Mesenchymal stem cell (in vitro differentiated cells and primary cell): ENCODE measurements at regions not wholly inside any gene's neighbourhood (a gene's known extent, or its start where the extent isn't known, plus 50 kb on each side); places are given as distances from the start of the nearest gene placed in this dataset.

Source experiments
- DNase-seq: peaks from one replicate; pipeline ENCODE4 v3.0.0-alpha.2; 2013
- H2AFZ ChIP-seq: one replicate; pipeline ENCODE4 v1.6.1; 2013; ENCODE audit warnings: low read depth, mild to moderate bottlenecking, control low read depth, inconsistent platforms, low read length, moderate library complexity
- H2AK5ac ChIP-seq: 2 replicates; pipeline ENCODE4 v1.6.1; 2013; ENCODE audit warnings: low read length, moderate library complexity, mild to moderate bottlenecking, inconsistent platforms; ENCODE audit not compliant: severe bottlenecking
- H2BK120ac ChIP-seq: one replicate; pipeline ENCODE4 v1.6.1; 2013; ENCODE audit warnings: low read depth, mild to moderate bottlenecking, inconsistent platforms, low read length, moderate library complexity
- H2BK12ac ChIP-seq, 2 experiments: one replicate each; pipeline ENCODE4 v1.6.1; 2013; ENCODE audit warnings: inconsistent platforms in 2 of 2, low read length in 2 of 2, mild to moderate bottlenecking in 2 of 2, moderate library complexity in 2 of 2, control low read depth in 1 of 2
- H2BK15ac ChIP-seq: one replicate; pipeline ENCODE4 v1.6.1; 2013; ENCODE audit warnings: mild to moderate bottlenecking, low read depth, inconsistent platforms; ENCODE audit not compliant: poor library complexity, severe bottlenecking
- H2BK5ac ChIP-seq: 2 replicates; pipeline ENCODE4 v1.6.1; 2013; ENCODE audit warnings: low read depth, mild to moderate bottlenecking, low read length, control low read depth, inconsistent platforms; ENCODE audit not compliant: poor library complexity, severe bottlenecking
- H3K14ac ChIP-seq, 2 experiments: one replicate each; pipeline ENCODE4 v1.6.1; 2013; ENCODE audit warnings: inconsistent platforms in 2 of 2, low read length in 2 of 2, control low read depth in 1 of 2, mild to moderate bottlenecking in 1 of 2, moderate library complexity in 1 of 2
- H3K18ac ChIP-seq, 2 experiments: one replicate each; pipeline ENCODE4 v1.6.1; 2013; ENCODE audit warnings: inconsistent platforms in 2 of 2, low read length in 2 of 2, control low read depth in 1 of 2, low read depth in 1 of 2, mild to moderate bottlenecking in 1 of 2
- H3K23ac ChIP-seq, 2 experiments: one replicate each; pipeline ENCODE4 v1.6.1; 2013; ENCODE audit warnings: inconsistent platforms in 2 of 2, low read length in 2 of 2, mild to moderate bottlenecking in 2 of 2, moderate library complexity in 2 of 2, control low read depth in 1 of 2
- H3K27ac ChIP-seq: 2 replicates; pipeline ENCODE4 v1.5.1; 2013; ENCODE audit warnings: mild to moderate bottlenecking, moderate library complexity, low read length, control low read depth, inconsistent platforms; ENCODE audit not compliant: poor library complexity, severe bottlenecking
- H3K27me3 ChIP-seq, 2 experiments: 2 replicates each; pipeline versions ENCODE4 v1.6.1 to v1.7.0; 2013; ENCODE audit warnings: low read length in 2 of 2, mild to moderate bottlenecking in 2 of 2, moderate library complexity in 2 of 2, control low read depth in 1 of 2, inconsistent platforms in 1 of 2; ENCODE audit not compliant: control insufficient read depth in 1 of 2, insufficient read depth in 1 of 2
- H3K36me3 ChIP-seq, 2 experiments: 2 replicates each; pipeline versions ENCODE4 v1.6.1 to v1.7.0; 2013; ENCODE audit warnings: low read length in 2 of 2, control low read depth in 1 of 2, inconsistent platforms in 1 of 2, low read depth in 1 of 2, mild to moderate bottlenecking in 1 of 2; ENCODE audit not compliant: insufficient read depth in 2 of 2, control insufficient read depth in 1 of 2
- H3K4ac ChIP-seq, 2 experiments: one replicate each; pipeline ENCODE4 v1.6.1; 2013; ENCODE audit warnings: inconsistent platforms in 2 of 2, low read length in 2 of 2, mild to moderate bottlenecking in 2 of 2, moderate library complexity in 2 of 2, control low read depth in 1 of 2, low read depth in 1 of 2
- H3K4me1 ChIP-seq: 2 replicates; pipeline ENCODE4 v1.6.1; 2013; ENCODE audit warnings: low read depth, low read length, control low read depth; ENCODE audit not compliant: control insufficient read depth, insufficient read depth
- H3K4me2 ChIP-seq: 2 replicates; pipeline ENCODE4 v1.6.1; 2013; ENCODE audit warnings: low read length, mild to moderate bottlenecking, inconsistent platforms; ENCODE audit not compliant: poor library complexity, severe bottlenecking
- H3K4me3 ChIP-seq, 2 experiments: 2 replicates each; pipeline versions ENCODE4 v1.5.1 to v1.7.0; 2013; ENCODE audit warnings: low read length in 2 of 2, mild to moderate bottlenecking in 2 of 2, control low read depth in 1 of 2, low read depth in 1 of 2; ENCODE audit not compliant: insufficient read depth in 1 of 2
- H3K79me1 ChIP-seq: replicated peaks from 2 replicates; pipeline ENCODE4 v1.6.1; 2013; ENCODE audit warnings: mild to moderate bottlenecking, control low read depth, low read length, inconsistent platforms; ENCODE audit not compliant: poor library complexity, severe bottlenecking
- H3K9ac ChIP-seq: 2 replicates; pipeline ENCODE4 v1.7.0; 2013; ENCODE audit warnings: mild to moderate bottlenecking, low read length, moderate library complexity
- H3K9me3 ChIP-seq: 2 replicates; pipeline ENCODE4 v1.7.0; 2013; ENCODE audit warnings: mild to moderate bottlenecking, low read length; ENCODE audit not compliant: control insufficient read depth
- H4K8ac ChIP-seq: one replicate; pipeline ENCODE4 v1.6.1; 2013; ENCODE audit warnings: inconsistent platforms, mild to moderate bottlenecking, low read length, moderate library complexity
- H4K91ac ChIP-seq: one replicate; pipeline ENCODE4 v1.6.1; 2013; ENCODE audit warnings: mild to moderate bottlenecking, low read length, inconsistent platforms
- WGBS: methylation state at CpG from one replicate; pipeline ENCODE4 v1.1.7; 2013; ENCODE audit warnings: mixed read lengths; 5-methylcytosine and 5-hydroxymethylcytosine counted together

- no peaks in the 10 kb centered on the region for H3K4me1 ChIP-seq
- H3K27ac ChIP-seq = no peak overlapping the region
- no peak overlapping the region for H2BK12ac ChIP-seq
- H2BK120ac ChIP-seq = no peak overlapping the region
- no peak overlapping the region for H3K4ac ChIP-seq
- no peaks in the 10 kb centered on the region for H3K79me1 ChIP-seq
- no peak overlapping the region for H3K4me3 ChIP-seq
- no peak overlapping the region for H2AK5ac ChIP-seq
- no peak overlapping the region for H3K4me2 ChIP-seq
- H3K27me3 ChIP-seq = no peaks in the 10 kb centered on the region
- no peak overlapping the region for H3K14ac ChIP-seq
- H3K9me3 ChIP-seq = no peaks in the 10 kb centered on the region
- H3K23ac ChIP-seq = no peak overlapping the region
- H2BK5ac ChIP-seq = no peak overlapping the region
- no peak overlapping the region for H4K91ac ChIP-seq
- no peaks in the 10 kb centered on the region for H3K36me3 ChIP-seq
- no peak overlapping the region for H4K8ac ChIP-seq
- H3K9ac ChIP-seq = no peak overlapping the region
- WGBS = 89% methylated on average over 1 of the region's 2 CpGs
- no peak overlapping the region for H2BK15ac ChIP-seq
- H3K18ac ChIP-seq = no peak overlapping the region
- no peak overlapping the region for H2AFZ ChIP-seq
- DNase-seq = no peak
Measured at GRCh38 chr3:59531994-59532393, 482.2 kb upstream of the CFAP20DC start.

GRCh38 chr3:59531066-59531745, 481.4 kb upstream of the CFAP20DC start:
- H2BK15ac ChIP-seq = no peak overlapping the region
- H3K27ac ChIP-seq = no peak overlapping the region
- H3K4me2 ChIP-seq = no peak overlapping the region
- no peak overlapping the region for H3K4ac ChIP-seq
- H3K27me3 ChIP-seq = no peaks in the 10 kb centered on the region
- H2BK5ac ChIP-seq = no peak overlapping the region
- no peak overlapping the region for H4K8ac ChIP-seq
- H3K18ac ChIP-seq = no peak overlapping the region
- no peak overlapping the region for H2AK5ac ChIP-seq
- H3K14ac ChIP-seq = no peak overlapping the region
- no peaks in the 10 kb centered on the region for H3K79me1 ChIP-seq
- no peak for DNase-seq
- H4K91ac ChIP-seq = no peak overlapping the region
- H3K9me3 ChIP-seq = no peaks in the 10 kb centered on the region
- H2BK120ac ChIP-seq = no peak overlapping the region
- H2BK12ac ChIP-seq = no peak overlapping the region
- WGBS = 89% methylated on average over 2 of the region's 3 CpGs
- no peak overlapping the region for H3K23ac ChIP-seq
- no peak overlapping the region for H3K4me3 ChIP-seq
- H3K36me3 ChIP-seq = no peaks in the 10 kb centered on the region
- H2AFZ ChIP-seq = no peak overlapping the region
- H3K4me1 ChIP-seq = no peaks in the 10 kb centered on the region
- H3K9ac ChIP-seq = no peak overlapping the region

GRCh38 chr3:59528251-59528650, 478.4 kb upstream of the CFAP20DC start:
- Histone ChIP-seq H4K8ac (no peak overlapping the region), H2BK5ac (no peak overlapping the region), H3K27me3 (peaks cover 0 to 5% of the 10 kb centered on the region in 2 experiments), H3K36me3 (no peaks in the 10 kb centered on the region), H3K14ac (no peak overlapping the region), H2AK5ac (no peak overlapping the region), H3K9me3 (no peaks in the 10 kb centered on the region), H3K4me1 (no peaks in the 10 kb centered on the region), H3K4ac (no peak overlapping the region), H3K9ac (no peak overlapping the region), H3K4me2 (no peak overlapping the region), H2BK120ac (no peak overlapping the region), H2AFZ (no peak overlapping the region), H3K79me1 (no peaks in the 10 kb centered on the region), H3K18ac (no peak overlapping the region), H2BK15ac (no peak overlapping the region), H3K27ac (no peak overlapping the region), H3K4me3 (no peak overlapping the region), H2BK12ac (no peak overlapping the region), H4K91ac (no peak overlapping the region), H3K23ac (no peak overlapping the region)
- WGBS = 88% methylated on average over 5 of the region's 5 CpGs
- no peak for DNase-seq

GRCh38 chr3:59527493-59527892, 477.7 kb upstream of the CFAP20DC start:
- H3K23ac ChIP-seq = no peak overlapping the region
- H3K79me1 ChIP-seq = no peaks in the 10 kb centered on the region

More at GRCh38 chr3:59527493-59527892, 477.7 kb upstream of the CFAP20DC start:
- no peaks in the 10 kb centered on the region for H3K36me3 ChIP-seq
- DNase-seq = no peak
- H4K91ac ChIP-seq = no peak overlapping the region
- no peaks in the 10 kb centered on the region for H3K4me1 ChIP-seq
- H2BK15ac ChIP-seq = no peak overlapping the region
- no peak overlapping the region for H2AFZ ChIP-seq
- no peak overlapping the region for H2BK120ac ChIP-seq
- WGBS = no CpG with 5 or more reads among the region's 3 CpGs
- no peaks in the 10 kb centered on the region for H3K9me3 ChIP-seq
- H2BK5ac ChIP-seq = no peak overlapping the region
- H3K4me2 ChIP-seq = no peak overlapping the region
- no peak overlapping the region for H2AK5ac ChIP-seq
- H3K4ac ChIP-seq = no peak overlapping the region
- no peak overlapping the region for H3K4me3 ChIP-seq
- H3K14ac ChIP-seq = no peak overlapping the region
- no peak overlapping the region for H3K9ac ChIP-seq
- H3K27ac ChIP-seq = no peak overlapping the region
- H3K18ac ChIP-seq = no peak overlapping the region
- H2BK12ac ChIP-seq = no peak overlapping the region
- H4K8ac ChIP-seq = no peak overlapping the region
- H3K27me3 ChIP-seq = peaks cover 0 to 5% of the 10 kb centered on the region in 2 experiments
